ENCODE measurements at regions not wholly inside any gene's neighbourhood (a gene's known extent, or its start where the extent isn't known, plus 50 kb on each side); places are given as distances from the start of the nearest gene placed in this dataset.
"Not testable (repeated sequence)": the region's sequence is repeated elsewhere in the genome, so short reads cannot be mapped to it uniquely, and the experiment has no call there.

DNA sequence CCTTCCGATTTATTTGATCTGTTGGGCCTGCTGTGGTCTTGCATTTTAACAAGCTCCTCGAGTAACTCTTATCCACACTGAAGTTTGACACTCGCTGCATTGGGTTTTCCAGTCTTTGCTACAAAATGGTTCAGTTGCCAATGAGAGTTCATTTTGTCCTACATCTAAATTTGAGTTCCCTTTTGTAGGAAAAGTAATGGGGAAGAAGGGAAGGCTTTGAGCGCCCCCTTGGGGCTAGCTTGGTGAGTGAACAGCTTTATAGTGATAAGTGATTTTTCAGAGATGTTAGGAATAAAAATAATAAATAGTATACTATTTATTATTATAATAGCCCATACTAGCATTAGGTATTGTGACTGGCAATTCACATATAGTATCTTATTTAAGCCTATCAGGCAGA is 89.9 kb upstream of the GNAQ start:
- peak; percentile 85 for DNase-seq

DNA sequence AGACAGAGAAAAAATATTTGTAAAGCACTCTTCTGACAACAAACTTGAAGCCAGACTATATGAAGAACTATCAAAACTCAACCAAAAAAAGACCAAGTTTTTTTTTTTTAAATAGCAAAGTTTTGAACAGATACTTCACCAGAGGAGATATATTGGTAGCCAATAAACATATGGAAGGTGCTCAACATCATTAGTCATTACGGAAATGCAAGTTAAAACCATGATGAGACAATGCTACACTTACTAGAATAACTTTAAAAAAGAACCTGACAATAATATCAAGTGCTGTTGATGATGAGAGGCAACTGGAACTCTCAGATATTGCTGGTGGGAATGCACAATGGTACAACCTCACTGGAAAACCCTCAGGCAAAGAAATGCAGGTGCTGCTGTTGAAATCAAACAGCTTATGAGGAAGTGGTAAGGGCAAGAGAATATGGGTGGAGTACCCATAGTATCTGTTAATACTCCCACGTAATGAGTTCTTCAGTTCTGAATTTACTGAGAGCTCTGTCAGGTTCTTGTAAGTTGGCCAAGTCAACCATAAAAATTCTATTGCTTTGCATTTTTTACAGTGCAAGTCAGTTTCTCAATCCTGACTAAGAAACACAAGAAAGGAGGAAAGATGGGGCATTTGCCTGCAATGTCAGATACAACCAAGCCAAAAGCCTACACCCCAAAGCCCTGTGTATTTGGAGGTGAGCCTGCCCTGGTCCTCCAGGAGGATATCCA is 87.3 kb upstream of the GNAQ start:
- DNase-seq: peak; percentile 54

DNA sequence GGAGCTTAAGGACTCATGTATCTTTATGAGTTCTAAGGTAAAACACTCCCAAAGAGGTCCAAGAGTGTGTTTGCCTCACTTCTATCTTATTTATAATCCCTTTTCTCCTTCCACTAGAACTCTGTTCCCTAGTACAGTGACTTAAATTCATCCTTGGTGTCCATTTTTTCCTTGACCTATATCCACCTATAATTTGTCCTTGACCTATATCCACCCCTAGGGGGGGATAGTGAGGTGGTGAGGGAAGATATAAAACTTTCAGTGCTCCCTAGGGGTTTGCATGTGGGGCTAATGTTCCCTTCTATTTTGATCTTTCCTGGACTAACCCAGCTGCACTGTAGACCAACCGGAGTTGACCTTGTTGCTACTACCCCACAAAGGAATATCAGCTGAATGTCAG is 83.5 kb upstream of the GNAQ start:
- peak; percentile 32 for DNase-seq

DNA sequence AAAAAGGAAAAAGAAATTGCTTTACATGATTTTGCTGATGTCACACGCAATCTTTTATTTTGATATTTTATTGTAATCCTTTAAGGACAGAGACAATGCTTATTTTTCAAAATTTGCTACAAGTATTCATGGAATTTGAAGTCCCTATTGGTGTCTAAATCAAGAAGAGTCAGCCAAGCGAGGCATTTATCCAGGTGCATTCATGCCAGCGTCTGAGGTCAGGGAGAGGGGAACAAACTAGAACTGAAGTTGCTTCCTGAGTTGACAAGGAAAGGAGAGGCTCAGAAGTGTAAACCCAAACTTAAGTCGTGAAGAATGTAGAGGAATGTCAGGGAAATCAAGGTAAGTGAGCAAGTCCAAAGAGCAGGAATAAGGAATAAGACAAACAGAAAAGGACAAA is 83.0 kb upstream of the GNAQ start:
- no peak for DNase-seq

DNA sequence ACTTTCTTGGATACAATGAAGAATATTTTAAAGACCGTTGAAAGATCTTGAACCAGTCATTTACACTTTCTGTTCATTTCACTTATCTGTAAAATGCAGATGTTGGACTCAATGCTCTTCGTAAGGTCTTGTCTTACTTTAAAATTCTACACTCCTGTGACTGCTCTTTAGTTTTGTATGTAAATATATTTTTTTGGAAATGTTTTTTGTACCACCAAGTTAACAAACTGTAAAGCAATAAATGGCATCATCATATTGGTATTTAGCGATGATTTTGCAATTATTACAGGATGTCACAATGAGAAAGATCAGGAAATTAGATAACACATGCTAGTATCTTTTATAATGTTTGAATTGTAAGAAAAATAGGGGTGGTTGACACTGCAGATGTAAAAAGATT is 80.8 kb upstream of the GNAQ start:
- no peak for DNase-seq

DNA sequence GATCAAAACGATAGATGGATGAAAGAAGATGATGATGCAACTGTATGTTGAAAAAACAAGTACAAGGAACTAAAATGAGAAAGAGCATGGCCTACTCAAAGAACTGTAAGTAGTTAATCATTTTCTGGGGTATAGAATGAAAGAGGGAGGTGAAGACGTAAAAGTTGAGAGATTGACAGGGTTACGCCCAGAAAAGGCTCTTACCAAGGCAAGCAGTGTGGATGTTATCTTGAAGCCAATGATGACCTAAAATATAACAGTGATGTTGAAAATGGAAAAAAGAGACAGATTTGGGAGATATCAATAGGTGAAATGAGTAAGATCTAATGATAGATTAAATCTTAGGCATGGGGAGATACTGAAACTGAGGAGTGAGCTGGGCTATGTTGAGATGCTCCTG is 80.4 kb upstream of the GNAQ start:
- DNase-seq: no peak

DNA sequence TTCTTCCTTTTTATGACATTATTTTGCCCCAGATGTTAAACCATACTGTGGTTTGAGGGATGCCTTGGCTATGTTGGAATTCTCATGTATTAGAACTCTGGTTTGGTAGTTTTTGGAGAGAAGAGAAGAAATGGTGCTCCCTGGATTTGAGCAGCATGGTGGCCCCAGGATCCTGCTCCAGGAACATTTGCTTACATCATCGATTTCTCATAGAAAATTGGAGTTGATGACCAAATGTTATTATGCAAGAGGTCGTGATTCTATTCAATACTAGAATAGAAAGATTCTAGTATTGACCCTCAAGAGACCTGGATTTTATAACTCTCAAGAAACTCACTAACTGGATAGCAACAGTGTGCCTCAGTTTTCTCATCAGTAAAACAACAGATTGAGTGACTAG is 77.5 kb upstream of the GNAQ start:
- no peak for DNase-seq

DNA sequence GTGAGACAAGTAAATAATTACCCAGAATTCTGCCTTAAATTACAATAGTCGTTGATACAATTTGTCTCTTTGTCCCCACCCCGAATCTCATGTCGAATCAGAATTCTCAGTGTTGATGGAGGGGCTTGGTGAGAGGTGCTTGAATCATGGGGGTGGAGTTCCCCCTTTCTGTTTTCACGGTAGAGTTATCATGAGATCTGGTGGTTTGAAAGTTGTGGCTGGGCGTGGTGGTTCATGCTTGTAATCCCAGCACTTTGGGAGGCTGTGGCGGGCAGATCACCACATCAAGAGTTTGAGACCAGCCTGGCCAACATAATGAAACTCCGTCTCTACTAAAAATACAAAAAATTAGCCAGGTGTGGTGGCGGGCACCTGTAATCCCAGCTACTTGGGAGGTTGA is 75.0 kb upstream of the GNAQ start:
- DNase-seq: not testable (repeated sequence)

DNA sequence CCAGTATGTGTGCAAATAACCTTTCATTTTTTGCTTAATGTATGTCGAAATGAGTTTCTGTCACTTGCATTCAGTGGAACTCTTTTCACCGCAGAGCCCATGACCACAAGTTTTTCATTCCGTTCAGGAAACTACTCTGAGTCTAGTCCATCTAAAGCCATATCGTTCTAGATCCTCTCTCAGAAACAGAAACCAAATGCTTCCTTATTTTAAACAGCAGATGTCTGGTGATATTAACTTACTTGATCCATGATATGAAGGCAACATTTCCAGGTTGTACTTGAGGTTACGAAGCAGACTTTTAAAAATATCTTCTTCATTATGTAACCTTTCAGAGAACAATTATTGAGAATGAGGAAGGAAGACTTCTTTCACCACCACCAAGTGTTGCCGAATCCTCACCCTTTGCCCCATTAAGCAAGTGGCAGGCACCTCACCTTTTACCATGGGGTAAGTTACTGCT is 72.4 kb upstream of the GNAQ start:
- peak; percentile 85 for DNase-seq

DNA sequence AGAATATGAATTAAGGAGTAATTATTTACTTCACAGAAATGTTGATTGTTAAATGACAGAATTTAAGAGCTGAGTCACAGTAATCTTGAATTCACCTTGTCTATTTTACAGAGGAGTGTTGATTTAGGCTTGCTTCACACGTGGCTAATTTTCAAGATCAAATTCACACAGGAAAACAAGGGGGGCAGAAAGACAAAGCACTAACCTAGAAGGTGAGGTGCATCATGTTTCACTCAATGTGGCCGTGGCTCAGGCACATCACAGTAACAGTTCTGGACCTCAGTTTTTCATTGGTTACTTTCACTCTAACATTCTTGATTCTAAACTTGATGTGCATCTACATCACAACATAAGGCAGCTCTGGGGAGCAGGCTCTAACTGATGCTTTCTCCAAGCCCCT is 69.6 kb upstream of the GNAQ start:
- no peak for DNase-seq

DNA sequence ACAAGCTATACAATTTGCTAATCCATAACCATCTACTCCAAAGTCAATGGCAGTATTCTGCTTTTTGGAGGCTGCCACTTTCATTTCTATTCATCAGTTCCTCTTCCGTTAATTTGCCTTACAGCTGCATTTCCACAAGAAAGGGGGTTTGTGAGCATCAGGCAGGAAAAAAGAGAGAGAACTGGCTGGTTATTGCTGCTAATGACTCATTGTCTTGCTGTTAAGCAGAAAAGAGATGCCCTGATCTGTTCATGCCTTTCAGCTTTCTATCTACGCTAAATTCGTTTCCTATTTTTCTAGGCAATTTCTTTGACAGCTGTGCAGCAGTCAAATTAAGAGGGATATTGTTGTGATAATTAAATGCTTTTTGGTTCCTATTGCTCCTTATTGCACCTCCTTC is 65.9 kb upstream of the GNAQ start:
- DNase-seq: peak; percentile 88

DNA sequence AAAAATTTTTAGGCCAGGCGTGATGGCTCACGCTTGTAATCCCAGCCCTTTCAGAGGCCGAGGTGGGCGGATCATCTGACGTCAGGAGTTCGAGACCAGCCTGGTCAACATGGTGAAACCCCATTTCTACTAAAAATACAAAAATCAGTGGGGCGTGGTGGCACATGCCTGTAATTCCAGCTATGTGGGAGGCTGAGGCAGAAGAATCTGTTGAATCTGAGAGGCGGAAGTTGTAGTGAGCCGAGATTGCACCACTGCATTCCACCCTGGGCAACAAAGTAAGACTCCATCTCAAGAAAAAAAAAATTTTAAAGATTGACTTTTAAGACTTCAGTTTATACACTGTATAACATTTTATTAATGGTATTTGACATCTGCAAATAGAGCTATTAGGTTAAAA is 60.1 kb upstream of the GNAQ start:
- DNase-seq: no peak

DNA sequence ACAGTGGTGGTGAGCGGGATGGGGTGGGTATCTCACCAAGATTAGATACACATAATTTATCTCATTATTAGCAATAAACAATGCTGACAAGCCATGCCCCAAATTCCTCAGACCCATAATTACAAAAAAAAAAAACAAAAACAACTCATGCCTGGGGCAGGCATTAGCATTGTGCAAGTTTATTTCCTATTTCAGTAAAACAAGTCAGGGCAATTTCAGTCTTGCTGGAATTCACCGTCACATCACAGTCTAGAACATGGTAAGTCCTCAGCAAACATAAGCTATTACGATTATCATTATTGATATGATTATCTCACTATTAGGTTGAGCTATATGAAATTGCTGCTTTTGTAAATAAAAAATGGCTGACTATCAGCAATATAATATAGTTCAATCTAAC is 57.5 kb upstream of the GNAQ start:
- DNase-seq: no peak

DNA sequence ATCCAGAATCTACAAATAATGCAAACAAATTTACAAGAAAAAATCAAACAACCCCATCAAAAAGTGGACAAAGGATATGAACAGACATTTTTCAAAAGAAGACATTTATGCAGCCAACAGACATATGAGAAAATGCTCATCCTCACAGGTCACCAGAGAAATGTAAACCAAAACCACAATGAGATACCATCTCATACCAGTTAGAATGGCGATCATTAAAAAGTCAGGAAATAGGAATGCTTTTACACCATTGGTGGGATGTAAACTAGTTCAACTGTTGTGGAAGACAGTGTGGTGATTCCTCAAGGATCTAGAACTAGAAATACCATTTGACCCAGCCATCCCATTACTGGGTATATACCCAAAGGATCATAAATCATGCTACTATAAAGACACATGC is 56.6 kb upstream of the GNAQ start:
- DNase-seq: not testable (repeated sequence)
